Naive thymus-derived CD8-positive, alpha-beta T cell (primary cell): ENCODE measurements at regions not wholly inside any gene's neighbourhood (a gene's known extent, or its start where the extent isn't known, plus 50 kb on each side); places are given as distances from the start of the nearest gene placed in this dataset.

Experiments
- ATAC-seq, 2 donors: fragments of 150-1000 bp; cut with Tn5 transposase in 1 of 2; sonication (Bioruptor Pico), chemical (Tn5 transposase) in 1 of 2; 1 replicate in 1 of 2; 2 replicates in 1 of 2; pipeline ENCODE4 v1.10.0; 2021; ENCODE audit warnings: mild to moderate bottlenecking in 2 of 2, moderate library complexity in 2 of 2
- POLR2A ChIA-PET: fragments of 350-600 bp; sonication (Branson Sonifier 250); formaldehyde crosslinking; loops from one replicate; lab custom pipeline; 2021; ENCODE audit warnings: antibody characterized with exemption; lab: Charles Lee
- DNase-seq, 10 donors: peaks; one replicate each; pipeline versions ENCODE4 v3.0.0 to v3.0.0-alpha.2; 2020 to 2022
- H3K27ac Mint-ChIP-seq, 10 donors: one replicate each; pipeline ENCODE4 v1.8.0; 2020 to 2022; ENCODE audit warnings: mild to moderate bottlenecking in 10 of 10, mixed read lengths in 10 of 10, moderate library complexity in 4 of 10, inconsistent platforms in 1 of 10
- H3K27me3 Mint-ChIP-seq, 5 donors: one replicate each; pipeline ENCODE4 v1.8.0; 2021 to 2022; ENCODE audit warnings: mixed read lengths in 5 of 5
- H3K36me3 Mint-ChIP-seq, 3 donors: one replicate each; pipeline ENCODE4 v1.8.0; 2020 to 2022; ENCODE audit warnings: mixed read lengths in 3 of 3, mild to moderate bottlenecking in 2 of 3, inconsistent platforms in 1 of 3
- H3K4me1 Mint-ChIP-seq, 4 donors: one replicate each; pipeline ENCODE4 v1.8.0; 2021 to 2022; ENCODE audit warnings: mixed read lengths in 4 of 4
- H3K4me3 Mint-ChIP-seq, 10 donors: one replicate each; pipeline ENCODE4 v1.8.0; 2020 to 2022; ENCODE audit warnings: mild to moderate bottlenecking in 10 of 10, mixed read lengths in 10 of 10, moderate library complexity in 6 of 10, inconsistent platforms in 1 of 10
- H3K9me3 Mint-ChIP-seq, 9 donors: one replicate each; pipeline ENCODE4 v1.8.0; 2020 to 2022; ENCODE audit warnings: mixed read lengths in 9 of 9, mild to moderate bottlenecking in 3 of 9, inconsistent platforms in 1 of 9, moderate library complexity in 1 of 9

DNA sequence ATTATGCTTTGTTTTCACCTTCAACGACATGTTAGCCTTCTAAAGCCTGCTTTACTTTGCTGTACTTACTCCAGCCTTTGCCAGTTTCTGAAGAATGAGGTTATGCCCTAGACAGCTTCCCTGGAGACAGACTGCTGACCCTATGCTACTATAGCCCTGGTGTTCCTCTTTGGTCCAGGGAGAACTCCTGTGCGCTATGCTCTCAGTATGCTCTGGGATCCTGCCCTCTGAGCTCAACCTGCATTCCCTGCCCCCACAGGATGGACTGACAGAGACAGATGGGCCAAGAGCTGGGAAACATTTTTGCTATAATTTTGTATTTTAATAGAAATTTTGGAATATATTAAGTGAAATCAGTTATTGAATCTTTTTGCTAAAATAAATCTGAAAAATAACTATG lies 425.9 kb downstream of the TMA16 start:
- no peaks in the 10 kb centered on the region for H3K27me3 Mint-ChIP-seq
- ATAC-seq (no peak), DNase-seq (no peak)
- H3K4me1 Mint-ChIP-seq, result peaks cover 0 to 7% (median 2%) of the 10 kb centered on the region in 4 donors
- H3K9me3 Mint-ChIP-seq, result peaks cover 0 to 4% (median 0%) of the 10 kb centered on the region in 9 donors
- no peaks in the 10 kb centered on the region for H3K36me3 Mint-ChIP-seq
- POLR2A ChIA-PET, result no interaction called here
- no peak overlapping the region for H3K4me3 Mint-ChIP-seq
- no peak overlapping the region for H3K27ac Mint-ChIP-seq

- Mint-ChIP-seq H3K27ac (no peak overlapping the region), H3K27me3 (no peaks in the 10 kb centered on the region), H3K4me1 (peaks cover 0 to 7% (median 2%) of the 10 kb centered on the region in 4 donors), H3K36me3 (no peaks in the 10 kb centered on the region), H3K9me3 (peaks cover 0 to 2% (median 0%) of the 10 kb centered on the region in 9 donors), H3K4me3 (no peak overlapping the region)
- POLR2A ChIA-PET, result no interaction called here
- ATAC-seq, result no peak
- peak in 1 of 10 donors; percentile 2 for DNase-seq
Observed at GRCh38 chr4:163922302-163922701, 427.8 kb downstream of the TMA16 start.

DNA sequence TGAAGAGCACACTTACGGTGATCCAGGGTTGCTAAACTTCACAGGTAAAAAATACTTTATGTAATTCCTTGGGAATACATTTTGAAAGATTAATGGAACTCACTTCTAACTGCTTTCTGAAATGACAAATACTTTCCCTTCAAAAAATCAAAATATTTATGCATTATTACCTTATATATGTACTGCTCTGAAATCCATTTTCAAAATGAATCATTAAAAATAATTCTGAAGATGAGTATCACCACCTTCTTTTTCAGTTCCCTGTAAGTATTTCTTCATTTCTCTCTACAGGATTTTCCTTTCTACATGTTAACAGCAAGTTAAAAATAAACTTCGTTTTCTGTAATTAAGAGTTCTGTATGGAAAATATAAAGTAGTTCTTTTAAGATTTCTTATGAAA lies 428.6 kb downstream of the TMA16 start:
- Mint-ChIP-seq H3K4me3 (no peak overlapping the region), H3K36me3 (no peaks in the 10 kb centered on the region), H3K27me3 (no peaks in the 10 kb centered on the region), H3K27ac (no peak overlapping the region), H3K4me1 (peaks cover 0 to 7% (median 2%) of the 10 kb centered on the region in 4 donors), H3K9me3 (peaks cover 0 to 2% (median 0%) of the 10 kb centered on the region in 9 donors)
- DNase-seq (no peak), ATAC-seq (no peak)
- POLR2A ChIA-PET, result no interaction called here

- POLR2A ChIA-PET, result no interaction called here
- no peak overlapping the region for H3K4me3 Mint-ChIP-seq
- H3K9me3 Mint-ChIP-seq, result peaks cover 0 to 8% (median 4%) of the 10 kb centered on the region in 9 donors
- DNase-seq, result no peak
- H3K27ac Mint-ChIP-seq, result no peak overlapping the region
- H3K36me3 Mint-ChIP-seq, result peaks cover 0 to 2% (median 0%) of the 10 kb centered on the region in 3 donors
- ATAC-seq, result no peak
- H3K4me1 Mint-ChIP-seq, result no peaks in the 10 kb centered on the region
- H3K27me3 Mint-ChIP-seq, result no peaks in the 10 kb centered on the region
Observed at GRCh38 chr4:163930086-163930485, 435.6 kb downstream of the TMA16 start.

DNA sequence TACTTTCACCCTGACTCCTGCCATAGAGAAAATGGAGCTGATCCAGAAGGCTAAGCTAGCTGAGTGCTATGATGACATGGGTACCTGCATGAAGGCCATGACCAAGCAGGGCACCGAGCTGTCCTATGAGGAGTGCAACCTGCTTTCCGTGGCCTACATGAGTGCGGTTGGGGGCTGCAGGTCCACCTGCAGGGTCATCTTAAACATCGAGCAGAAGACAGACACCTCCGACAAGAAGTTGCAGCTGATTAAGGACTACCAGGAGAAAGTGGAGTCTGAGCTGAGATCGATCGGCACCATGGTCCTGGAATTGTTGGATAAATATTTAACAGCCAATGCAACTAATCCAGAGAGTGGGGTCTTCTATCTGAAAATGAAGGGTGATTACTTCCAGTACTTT lies 438.0 kb downstream of the TMA16 start:
- no peak overlapping the region for H3K27ac Mint-ChIP-seq
- H3K9me3 Mint-ChIP-seq, result peaks cover 0 to 14% (median 4%) of the 10 kb centered on the region in 9 donors
- no peak for ATAC-seq
- peaks cover 0 to 2% (median 0%) of the 10 kb centered on the region in 3 donors for H3K36me3 Mint-ChIP-seq
- H3K4me1 Mint-ChIP-seq, result no peaks in the 10 kb centered on the region
- H3K4me3 Mint-ChIP-seq, result no peak overlapping the region
- no peaks in the 10 kb centered on the region for H3K27me3 Mint-ChIP-seq
- POLR2A ChIA-PET, result no interaction called here
- DNase-seq, result no peak

- H3K27ac Mint-ChIP-seq, result no peak overlapping the region
- no peaks in the 10 kb centered on the region for H3K4me1 Mint-ChIP-seq
- POLR2A ChIA-PET, result no interaction called here
- peaks cover 0 to 6% (median 0%) of the 10 kb centered on the region in 3 donors for H3K36me3 Mint-ChIP-seq
- H3K4me3 Mint-ChIP-seq, result no peak overlapping the region
- H3K9me3 Mint-ChIP-seq, result peaks cover 0 to 24% (median 7%) of the 10 kb centered on the region in 9 donors
- DNase-seq, result no peak
- H3K27me3 Mint-ChIP-seq, result no peaks in the 10 kb centered on the region
- ATAC-seq, result no peak
Observed at GRCh38 chr4:163939597-163939996, 445.1 kb downstream of the TMA16 start.

DNA sequence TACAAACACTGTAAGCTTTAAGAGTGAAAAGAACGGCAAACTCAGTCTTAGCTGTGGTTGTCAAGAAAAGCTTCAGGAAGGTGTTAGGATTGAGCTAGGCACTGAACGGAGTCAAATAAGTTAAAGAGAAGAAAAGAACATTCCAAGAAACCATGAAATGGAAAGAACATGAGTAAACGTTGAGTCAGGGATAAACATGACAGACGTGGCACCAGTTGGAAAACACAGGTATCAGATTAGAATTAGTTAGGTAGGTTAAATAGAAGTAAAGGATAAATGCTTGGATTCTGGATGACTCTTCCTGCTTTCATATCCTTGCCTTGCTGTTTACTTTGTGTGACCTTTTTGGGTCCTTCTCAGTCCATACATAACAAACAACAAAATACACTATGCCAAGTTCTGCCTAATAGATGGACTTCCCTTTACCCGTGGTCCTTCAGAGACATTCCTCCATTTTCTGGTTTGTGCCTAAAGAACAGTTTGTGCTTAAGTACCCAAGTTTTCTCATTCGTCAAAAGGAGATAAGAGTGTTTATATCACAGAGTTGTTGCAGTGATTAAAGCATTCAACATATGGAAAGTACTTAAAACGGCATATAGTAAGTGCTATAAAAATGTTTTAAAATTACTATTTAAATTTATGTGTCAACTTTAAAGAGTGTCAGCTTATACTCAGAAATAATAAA lies 446.9 kb downstream of the TMA16 start:
- H3K4me3 Mint-ChIP-seq, result no peak overlapping the region
- POLR2A ChIA-PET, result no interaction called here
- H3K27ac Mint-ChIP-seq, result no peak overlapping the region
- no peaks in the 10 kb centered on the region for H3K4me1 Mint-ChIP-seq
- ATAC-seq, result no peak
- H3K9me3 Mint-ChIP-seq, result peaks cover 0 to 13% (median 4%) of the 10 kb centered on the region in 9 donors
- DNase-seq, result no peak
- peaks cover 0 to 4% (median 0%) of the 10 kb centered on the region in 3 donors for H3K36me3 Mint-ChIP-seq
- H3K27me3 Mint-ChIP-seq, result no peaks in the 10 kb centered on the region

- POLR2A ChIA-PET, result no interaction called here
- Mint-ChIP-seq H3K27ac (no peak overlapping the region), H3K4me1 (peaks cover 0 to 1% (median 0%) of the 10 kb centered on the region in 4 donors), H3K27me3 (no peaks in the 10 kb centered on the region), H3K4me3 (no peak overlapping the region), H3K9me3 (peaks cover 0 to 5% (median 0%) of the 10 kb centered on the region in 9 donors), H3K36me3 (no peaks in the 10 kb centered on the region)
- no peak for ATAC-seq
- DNase-seq, result no peak
Observed at GRCh38 chr4:163948920-163949455, 454.5 kb downstream of the TMA16 start.

GRCh38 chr4:163949976-163950601 lies 455.6 kb downstream of the TMA16 start:
- Mint-ChIP-seq H3K27me3 (no peaks in the 10 kb centered on the region), H3K27ac (no peak overlapping the region), H3K9me3 (peaks cover 0 to 5% (median 0%) of the 10 kb centered on the region in 9 donors), H3K4me3 (no peak overlapping the region), H3K36me3 (no peaks in the 10 kb centered on the region), H3K4me1 (peaks cover 0 to 1% (median 0%) of the 10 kb centered on the region in 4 donors)
- DNase-seq (no peak), ATAC-seq (no peak)
- POLR2A ChIA-PET, result no interaction called here

GRCh38 chr4:163955288-163955687 lies 460.8 kb downstream of the TMA16 start:
- peaks cover 0 to 3% (median 0%) of the 10 kb centered on the region in 5 donors for H3K27me3 Mint-ChIP-seq
- POLR2A ChIA-PET, result no interaction called here
- H3K27ac Mint-ChIP-seq, result no peak overlapping the region
- no peak for ATAC-seq
- no peaks in the 10 kb centered on the region for H3K4me1 Mint-ChIP-seq
- H3K9me3 Mint-ChIP-seq, result peaks cover 0 to 2% (median 0%) of the 10 kb centered on the region in 9 donors
- no peak for DNase-seq
- no peaks in the 10 kb centered on the region for H3K36me3 Mint-ChIP-seq
- H3K4me3 Mint-ChIP-seq, result no peak overlapping the region

GRCh38 chr4:163958751-163959150 lies 464.3 kb downstream of the TMA16 start:
- DNase-seq, result no peak
- POLR2A ChIA-PET, result no interaction called here
- Mint-ChIP-seq H3K36me3 (no peaks in the 10 kb centered on the region), H3K27me3 (peaks cover 0 to 3% (median 0%) of the 10 kb centered on the region in 5 donors), H3K4me1 (peaks cover 0 to 1% (median 0%) of the 10 kb centered on the region in 4 donors), H3K4me3 (no peak overlapping the region), H3K9me3 (peaks cover 0 to 2% (median 0%) of the 10 kb centered on the region in 9 donors), H3K27ac (no peak overlapping the region)
- ATAC-seq, result no peak

- H3K9me3 Mint-ChIP-seq, result peaks cover 0 to 2% (median 0%) of the 10 kb centered on the region in 9 donors
- no peak for ATAC-seq
- POLR2A ChIA-PET, result no interaction called here
Observed at GRCh38 chr4:163959932-163960331, 465.4 kb downstream of the TMA16 start.

GRCh38 chr4:163966612-163967011 lies 472.1 kb downstream of the TMA16 start:
- POLR2A ChIA-PET, result no interaction called here
- peaks cover 0 to 3% (median 0%) of the 10 kb centered on the region in 9 donors for H3K9me3 Mint-ChIP-seq
- H3K4me1 Mint-ChIP-seq, result peaks cover 0 to 2% (median 0%) of the 10 kb centered on the region in 4 donors
- DNase-seq, result no peak
- no peak for ATAC-seq
- no peak overlapping the region for H3K4me3 Mint-ChIP-seq
- no peak overlapping the region for H3K27ac Mint-ChIP-seq
- peaks cover 0 to 6% (median 0%) of the 10 kb centered on the region in 5 donors for H3K27me3 Mint-ChIP-seq
- H3K36me3 Mint-ChIP-seq, result no peaks in the 10 kb centered on the region

More at GRCh38 chr4:163959932-163960331, 465.4 kb downstream of the TMA16 start:
- Mint-ChIP-seq H3K36me3 (no peaks in the 10 kb centered on the region), H3K27me3 (peaks cover 0 to 3% (median 0%) of the 10 kb centered on the region in 5 donors), H3K4me3 (no peak overlapping the region), H3K4me1 (peaks cover 0 to 1% (median 0%) of the 10 kb centered on the region in 4 donors), H3K27ac (no peak overlapping the region)
- no peak for DNase-seq
